GM23338 (cell line): ENCODE measurements at regions not wholly inside any gene's neighbourhood (a gene's known extent, or its start where the extent isn't known, plus 50 kb on each side); places are given as distances from the start of the nearest gene placed in this dataset.

Experiments used
- ATAC-seq: fragments of 200-7000 bp; cut with Tn5 transposase; 3 replicates; pipeline ENCODE4 v1.9.1; 2020
- DNase-seq: peaks from one replicate; pipeline ENCODE4 v3.0.0-alpha.2; 2015; ENCODE audit warnings: low spot score
- H2AFZ ChIP-seq: fragments of 200-600 bp; sonication (generic); 2 replicates; pipeline ENCODE4 v1.8.0; 2016; ENCODE audit warnings: antibody characterized with exemption, mild to moderate bottlenecking, moderate library complexity
- H3F3A ChIP-seq: fragments of 200-600 bp; sonication (generic); replicated peaks from 2 replicates; pipeline ENCODE4 v1.8.0; 2017; ENCODE audit warnings: antibody characterized with exemption, mixed run types, low read depth
- H3K27ac ChIP-seq: fragments of 200-600 bp; sonication (generic); 2 replicates; pipeline ENCODE4 v1.6.1; 2016; ENCODE audit warnings: low read depth
- H3K27me3 ChIP-seq: fragments of 200-600 bp; sonication (generic); 2 replicates; pipeline ENCODE4 v1.8.0; 2016; ENCODE audit warnings: mild to moderate bottlenecking, mixed run types, moderate library complexity; ENCODE audit not compliant: insufficient read depth
- H3K36me3 ChIP-seq: fragments of 200-600 bp; sonication (generic); 2 replicates; pipeline ENCODE4 v1.8.0; 2016; ENCODE audit warnings: mild to moderate bottlenecking; ENCODE audit not compliant: insufficient read depth
- H3K4me1 ChIP-seq: fragments of 200-600 bp; sonication (generic); 2 replicates; pipeline ENCODE4 v1.8.0; 2016; ENCODE audit warnings: mild to moderate bottlenecking, moderate library complexity; ENCODE audit not compliant: insufficient read depth
- H3K4me2 ChIP-seq: fragments of 200-600 bp; sonication (generic); 2 replicates; pipeline ENCODE4 v1.7.1; 2017; ENCODE audit warnings: mixed run types
- H3K4me3 ChIP-seq: fragments of 200-600 bp; sonication (generic); 2 replicates; pipeline ENCODE4 v1.6.1; 2016; ENCODE audit warnings: mixed run types
- H3K79me2 ChIP-seq: fragments of 200-600 bp; sonication (generic); replicated peaks from 2 replicates; pipeline ENCODE4 v1.8.0; 2017; ENCODE audit warnings: mild to moderate bottlenecking; ENCODE audit not compliant: insufficient read depth
- H3K9me2 ChIP-seq: fragments of 200-600 bp; sonication (generic); 2 replicates; pipeline ENCODE4 v1.8.0; 2017; ENCODE audit not compliant: insufficient read depth
- H4K20me1 ChIP-seq: fragments of 200-600 bp; sonication (generic); replicated peaks from 2 replicates; pipeline ENCODE4 v1.8.0; 2017; ENCODE audit warnings: mild to moderate bottlenecking; ENCODE audit not compliant: insufficient read depth
- H3K27ac Mint-ChIP-seq: 2 replicates; pipeline ENCODE4 v1.8.0; 2020; ENCODE audit warnings: inconsistent platforms, mild to moderate bottlenecking, moderate library complexity, mixed read lengths
- H3K27me3 Mint-ChIP-seq: 3 replicates; pipeline ENCODE4 v1.8.0; 2022; ENCODE audit warnings: low read depth, mild to moderate bottlenecking, moderate library complexity, mixed read lengths, inconsistent platforms; ENCODE audit not compliant: insufficient read depth, poor library complexity
- H3K36me3 Mint-ChIP-seq: 3 replicates; pipeline ENCODE4 v1.8.0; 2021; ENCODE audit warnings: low read depth, mild to moderate bottlenecking, inconsistent platforms, moderate library complexity, mixed read lengths
- H3K4me1 Mint-ChIP-seq: 3 replicates; pipeline ENCODE4 v1.8.0; 2020; ENCODE audit warnings: mild to moderate bottlenecking, inconsistent platforms, mixed read lengths
- H3K4me3 Mint-ChIP-seq: 3 replicates; pipeline ENCODE4 v1.8.0; 2021; ENCODE audit warnings: moderate library complexity, mild to moderate bottlenecking, inconsistent platforms, mixed read lengths
- H3K9me3 Mint-ChIP-seq: 3 replicates; pipeline ENCODE4 v1.8.0; 2020; ENCODE audit warnings: moderate library complexity, mild to moderate bottlenecking, inconsistent platforms, mixed read lengths
- CREB1 ChIP-seq: fragments of 250-450 bp; sonication (Bioruptor Pico); IDR thresholded peaks from 2 replicates; pipeline ENCODE4 v1.5.0; 2020; ENCODE audit warnings: low read depth, mild to moderate bottlenecking, moderate library complexity
- CTCF ChIP-seq, 2 experiments: fragments of 200-600 bp in 1 of 2; sonication (generic) in 1 of 2; conservative IDR thresholded peaks; 2 replicates each; pipeline versions ENCODE4 v1.5.1 to v1.6.1; 2016 to 2017; ENCODE audit warnings: antibody characterized with exemption in 2 of 2, low read depth in 2 of 2, mild to moderate bottlenecking in 2 of 2, moderate library complexity in 1 of 2
- EZH2 ChIP-seq: fragments of 200-600 bp; sonication (generic); IDR thresholded peaks from one replicate; pipeline ENCODE4 v1.8.0; 2017; ENCODE audit warnings: antibody characterized with exemption, mild to moderate bottlenecking, low read depth; ENCODE audit not compliant: unreplicated experiment
- EZH2phosphoT487 ChIP-seq: fragments of 200-600 bp; sonication (generic); IDR thresholded peaks from one replicate; pipeline ENCODE4 v1.8.1; 2018; ENCODE audit warnings: antibody characterized with exemption; ENCODE audit not compliant: unreplicated experiment
- JUNB ChIP-seq: IDR thresholded peaks from one replicate; pipeline ENCODE4 v1.6.1; 2016; ENCODE audit warnings: antibody characterized with exemption; ENCODE audit not compliant: unreplicated experiment
- NANOG ChIP-seq: IDR thresholded peaks from 2 replicates; pipeline ENCODE4 v1.6.1; 2016; ENCODE audit warnings: antibody characterized with exemption, borderline replicate concordance
- POLR2AphosphoS5 ChIP-seq: IDR thresholded peaks from 2 replicates; pipeline ENCODE4 v1.6.1; 2016; ENCODE audit warnings: antibody characterized with exemption, low read depth
- ZNF114 ChIP-seq: fragments of 250-450 bp; sonication (Bioruptor Pico); IDR thresholded peaks from 2 replicates; pipeline ENCODE4 v1.5.0; 2020; ENCODE audit warnings: mild to moderate bottlenecking, moderate library complexity
- ZNF462 ChIP-seq: fragments of 250-450 bp; sonication (Bioruptor Pico); IDR thresholded peaks from 2 replicates; pipeline ENCODE4 v1.5.0; 2020; ENCODE audit warnings: mild to moderate bottlenecking, moderate library complexity
- TF ChIP-seq, protein P1 (sequence below): IDR thresholded peaks from one replicate; pipeline ENCODE4 v1.6.1; 2018; ENCODE audit warnings: antibody characterized with exemption; ENCODE audit not compliant: unreplicated experiment
- TF ChIP-seq, protein P2 (sequence below): IDR thresholded peaks from 2 replicates; pipeline ENCODE4 v1.6.1; 2016; ENCODE audit warnings: antibody characterized with exemption

- Histone ChIP-seq H3K36me3 (no peaks in the 10 kb centered on the region), H3K4me3 (no peak overlapping the region), H3K4me2 (no peak overlapping the region), H3K9me2 (no peaks in the 10 kb centered on the region), H3F3A (no peaks in the 10 kb centered on the region), H2AFZ (no peak overlapping the region), H3K27me3 (no peaks in the 10 kb centered on the region), H3K4me1 (peaks cover 5% of the 10 kb centered on the region; the same call in 1 of the 2 replicates), H3K79me2 (no peaks in the 10 kb centered on the region), H3K27ac (no peak overlapping the region), H4K20me1 (no peaks in the 10 kb centered on the region)
- ATAC-seq (no peak), DNase-seq (no peak)
- peaks cover 2% of the 10 kb centered on the region for H3K27me3 Mint-ChIP-seq
- H3K27ac Mint-ChIP-seq = no peak overlapping the region
- H3K4me1 Mint-ChIP-seq = peaks cover 9% of the 10 kb centered on the region
- H3K9me3 Mint-ChIP-seq = no peaks in the 10 kb centered on the region
- H3K4me3 Mint-ChIP-seq = no peak overlapping the region
- TF ChIP-seq CTCF (conservative IDR thresholded peaks at IDR 0.05; ENCODE audit: low read depth in 2 of 2) (no peak), EZH2 (no peak), POLR2AphosphoS5 (no peak), EZH2phosphoT487 (no peak), ZNF114 (CRISPR knock-in tag) (no peak), JUNB (no peak), ZNF462 (CRISPR knock-in tag) (no peak), NANOG (no peak), CREB1 (CRISPR knock-in tag) (no peak)
- TF ChIP-seq, protein P1, sequence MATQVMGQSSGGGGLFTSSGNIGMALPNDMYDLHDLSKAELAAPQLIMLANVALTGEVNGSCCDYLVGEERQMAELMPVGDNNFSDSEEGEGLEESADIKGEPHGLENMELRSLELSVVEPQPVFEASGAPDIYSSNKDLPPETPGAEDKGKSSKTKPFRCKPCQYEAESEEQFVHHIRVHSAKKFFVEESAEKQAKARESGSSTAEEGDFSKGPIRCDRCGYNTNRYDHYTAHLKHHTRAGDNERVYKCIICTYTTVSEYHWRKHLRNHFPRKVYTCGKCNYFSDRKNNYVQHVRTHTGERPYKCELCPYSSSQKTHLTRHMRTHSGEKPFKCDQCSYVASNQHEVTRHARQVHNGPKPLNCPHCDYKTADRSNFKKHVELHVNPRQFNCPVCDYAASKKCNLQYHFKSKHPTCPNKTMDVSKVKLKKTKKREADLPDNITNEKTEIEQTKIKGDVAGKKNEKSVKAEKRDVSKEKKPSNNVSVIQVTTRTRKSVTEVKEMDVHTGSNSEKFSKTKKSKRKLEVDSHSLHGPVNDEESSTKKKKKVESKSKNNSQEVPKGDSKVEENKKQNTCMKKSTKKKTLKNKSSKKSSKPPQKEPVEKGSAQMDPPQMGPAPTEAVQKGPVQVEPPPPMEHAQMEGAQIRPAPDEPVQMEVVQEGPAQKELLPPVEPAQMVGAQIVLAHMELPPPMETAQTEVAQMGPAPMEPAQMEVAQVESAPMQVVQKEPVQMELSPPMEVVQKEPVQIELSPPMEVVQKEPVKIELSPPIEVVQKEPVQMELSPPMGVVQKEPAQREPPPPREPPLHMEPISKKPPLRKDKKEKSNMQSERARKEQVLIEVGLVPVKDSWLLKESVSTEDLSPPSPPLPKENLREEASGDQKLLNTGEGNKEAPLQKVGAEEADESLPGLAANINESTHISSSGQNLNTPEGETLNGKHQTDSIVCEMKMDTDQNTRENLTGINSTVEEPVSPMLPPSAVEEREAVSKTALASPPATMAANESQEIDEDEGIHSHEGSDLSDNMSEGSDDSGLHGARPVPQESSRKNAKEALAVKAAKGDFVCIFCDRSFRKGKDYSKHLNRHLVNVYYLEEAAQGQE = no peak
- TF ChIP-seq, protein P2, sequence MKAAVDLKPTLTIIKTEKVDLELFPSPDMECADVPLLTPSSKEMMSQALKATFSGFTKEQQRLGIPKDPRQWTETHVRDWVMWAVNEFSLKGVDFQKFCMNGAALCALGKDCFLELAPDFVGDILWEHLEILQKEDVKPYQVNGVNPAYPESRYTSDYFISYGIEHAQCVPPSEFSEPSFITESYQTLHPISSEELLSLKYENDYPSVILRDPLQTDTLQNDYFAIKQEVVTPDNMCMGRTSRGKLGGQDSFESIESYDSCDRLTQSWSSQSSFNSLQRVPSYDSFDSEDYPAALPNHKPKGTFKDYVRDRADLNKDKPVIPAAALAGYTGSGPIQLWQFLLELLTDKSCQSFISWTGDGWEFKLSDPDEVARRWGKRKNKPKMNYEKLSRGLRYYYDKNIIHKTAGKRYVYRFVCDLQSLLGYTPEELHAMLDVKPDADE = no peak
- no peaks in the 10 kb centered on the region for H3K36me3 Mint-ChIP-seq
Observed at GRCh38 chr12:86373813-86374212, 117.6 kb upstream of the MGAT4C start.
